ENCODE measurements at regions not wholly inside any gene's neighbourhood (a gene's known extent, or its start where the extent isn't known, plus 50 kb on each side); places are given as distances from the start of the nearest gene placed in this dataset.

- H3K9me3 ChIP-seq (replicated peaks; ENCODE audit: control insufficient read depth, insufficient read depth, low read depth, low read length), result no peaks in the 10 kb centered on the region
- ATAC-seq (no peak), FAIRE-seq (no peak), DNase-seq (ENCODE audit: extremely low read depth in 1 of 4, low spot score in 3 of 4) (no peak)
- POLR2A ChIA-PET, result no interaction called here
- no peaks in the 10 kb centered on the region for H3K4me1 ChIP-seq (replicated peaks in 1 of 2; ENCODE audit: control insufficient read depth in 2 of 2, insufficient read depth in 2 of 2, low read length in 2 of 2)
- H3K4me3 ChIP-seq, result no peak overlapping the region
- no peak overlapping the region for H3K27ac ChIP-seq (ENCODE audit: extremely low read depth, low read depth, low read length)
- BruUV-seq (replicated peaks), result no TSS peak
- WGBS (ENCODE audit: insufficient coverage, low coverage, missing lambda C conversion rate), result 3% methylated on average over 2 of the region's 2 CpGs
- in situ Hi-C loops (cut with MboI) (no loop called here), intact Hi-C loops (cut with micrococcal nuclease) (no loop called here)
- no peaks in the 10 kb centered on the region for H3K36me3 ChIP-seq (ENCODE audit: control insufficient read depth, insufficient read depth, low read length)
- CTCF ChIA-PET (ENCODE audit: low intra/inter-chr PET ratio), result no interaction called here
- no peak overlapping the region for H3K4me2 ChIP-seq (ENCODE audit: insufficient read depth, low read length)
- no peaks in the 10 kb centered on the region for H3K79me2 ChIP-seq (ENCODE audit: control insufficient read depth, insufficient read depth, low read length)
- H3K9me1 ChIP-seq (ENCODE audit: control insufficient read depth, insufficient read depth, low read length), result no peaks in the 10 kb centered on the region
- H2AFZ ChIP-seq (ENCODE audit: low read depth, low read length), result no peak overlapping the region
- H3K9ac ChIP-seq (ENCODE audit: insufficient read depth in 1 of 2, low read depth in 2 of 2, low read length in 2 of 2), result no peak overlapping the region
- no peaks in the 10 kb centered on the region for H4K20me1 ChIP-seq (replicated peaks; ENCODE audit: control insufficient read depth, insufficient read depth, low read length)
- H3K27me3 ChIP-seq (ENCODE audit: control insufficient read depth in 2 of 2, insufficient read depth in 2 of 2, low read length in 2 of 2), result no peaks in the 10 kb centered on the region
- TF ChIP-seq FOSL1 (tag; conservative IDR thresholded peaks at IDR 0.05) (no peak), ZNF655 (CRISPR knock-in tag; IDR thresholded peaks at IDR 0.05) (no peak), HINFP (tag; conservative IDR thresholded peaks at IDR 0.05; ENCODE audit: low read depth) (no peak), ZNF699 (CRISPR knock-in tag; IDR thresholded peaks at IDR 0.05; ENCODE audit: insufficient replicate concordance) (no peak), E4F1 (CRISPR knock-in tag; IDR thresholded peaks at IDR 0.05; ENCODE audit: borderline replicate concordance) (no peak), NR3C1 (CRISPR knock-in tag; IDR thresholded peaks at IDR 0.05) (no peak), NFIC (IDR thresholded peaks at IDR 0.05) (no peak), ZNF507 (tag; conservative IDR thresholded peaks at IDR 0.05) (no peak), ZNF133 (CRISPR knock-in tag; IDR thresholded peaks at IDR 0.05) (no peak), KDM5B (IDR thresholded peaks at IDR 0.05; ENCODE audit: insufficient replicate concordance, low read depth, low read length) (no peak), ZNF780A (CRISPR knock-in tag; IDR thresholded peaks at IDR 0.05) (no peak), ZNF24 (IDR thresholded peaks at IDR 0.05) (no peak), ZNF146 (CRISPR knock-in tag; IDR thresholded peaks at IDR 0.05; ENCODE audit: unreplicated experiment) (no peak), STAG1 (CRISPR knock-in tag; IDR thresholded peaks at IDR 0.05; ENCODE audit: borderline replicate concordance) (no peak)
- TF ChIP-seq, protein P1, sequence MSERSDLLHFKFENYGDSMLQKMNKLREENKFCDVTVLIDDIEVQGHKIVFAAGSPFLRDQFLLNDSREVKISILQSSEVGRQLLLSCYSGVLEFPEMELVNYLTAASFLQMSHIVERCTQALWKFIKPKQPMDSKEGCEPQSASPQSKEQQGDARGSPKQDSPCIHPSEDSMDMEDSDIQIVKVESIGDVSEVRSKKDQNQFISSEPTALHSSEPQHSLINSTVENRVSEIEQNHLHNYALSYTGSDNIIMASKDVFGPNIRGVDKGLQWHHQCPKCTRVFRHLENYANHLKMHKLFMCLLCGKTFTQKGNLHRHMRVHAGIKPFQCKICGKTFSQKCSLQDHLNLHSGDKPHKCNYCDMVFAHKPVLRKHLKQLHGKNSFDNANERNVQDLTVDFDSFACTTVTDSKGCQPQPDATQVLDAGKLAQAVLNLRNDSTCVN (CRISPR knock-in tag; IDR thresholded peaks at IDR 0.05), result no peak
- TF ChIP-seq, protein P2, sequence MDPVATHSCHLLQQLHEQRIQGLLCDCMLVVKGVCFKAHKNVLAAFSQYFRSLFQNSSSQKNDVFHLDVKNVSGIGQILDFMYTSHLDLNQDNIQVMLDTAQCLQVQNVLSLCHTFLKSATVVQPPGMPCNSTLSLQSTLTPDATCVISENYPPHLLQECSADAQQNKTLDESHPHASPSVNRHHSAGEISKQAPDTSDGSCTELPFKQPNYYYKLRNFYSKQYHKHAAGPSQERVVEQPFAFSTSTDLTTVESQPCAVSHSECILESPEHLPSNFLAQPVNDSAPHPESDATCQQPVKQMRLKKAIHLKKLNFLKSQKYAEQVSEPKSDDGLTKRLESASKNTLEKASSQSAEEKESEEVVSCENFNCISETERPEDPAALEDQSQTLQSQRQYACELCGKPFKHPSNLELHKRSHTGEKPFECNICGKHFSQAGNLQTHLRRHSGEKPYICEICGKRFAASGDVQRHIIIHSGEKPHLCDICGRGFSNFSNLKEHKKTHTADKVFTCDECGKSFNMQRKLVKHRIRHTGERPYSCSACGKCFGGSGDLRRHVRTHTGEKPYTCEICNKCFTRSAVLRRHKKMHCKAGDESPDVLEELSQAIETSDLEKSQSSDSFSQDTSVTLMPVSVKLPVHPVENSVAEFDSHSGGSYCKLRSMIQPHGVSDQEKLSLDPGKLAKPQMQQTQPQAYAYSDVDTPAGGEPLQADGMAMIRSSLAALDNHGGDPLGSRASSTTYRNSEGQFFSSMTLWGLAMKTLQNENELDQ (CRISPR knock-in tag; IDR thresholded peaks at IDR 0.05; ENCODE audit: borderline replicate concordance), result no peak
Measured at GRCh38 chr10:28091913-28092312, 93.0 kb upstream of the ODAD2 start.
